GM18870 (cell line): ENCODE measurements at regions not wholly inside any gene's neighbourhood (a gene's known extent, or its start where the extent isn't known, plus 50 kb on each side); places are given as distances from the start of the nearest gene placed in this dataset.
"Not testable (repeated sequence)": the region's sequence is repeated elsewhere in the genome, so short reads cannot be mapped to it uniquely, and the experiment has no call there.

Experiments used
- ATAC-seq: cut with Tn5 transposase; IDR thresholded peaks from one replicate; pipeline ENCODE4 v1.9.1; 2021; ENCODE audit warnings: moderate library complexity; ENCODE audit not compliant: unreplicated experiment

DNA sequence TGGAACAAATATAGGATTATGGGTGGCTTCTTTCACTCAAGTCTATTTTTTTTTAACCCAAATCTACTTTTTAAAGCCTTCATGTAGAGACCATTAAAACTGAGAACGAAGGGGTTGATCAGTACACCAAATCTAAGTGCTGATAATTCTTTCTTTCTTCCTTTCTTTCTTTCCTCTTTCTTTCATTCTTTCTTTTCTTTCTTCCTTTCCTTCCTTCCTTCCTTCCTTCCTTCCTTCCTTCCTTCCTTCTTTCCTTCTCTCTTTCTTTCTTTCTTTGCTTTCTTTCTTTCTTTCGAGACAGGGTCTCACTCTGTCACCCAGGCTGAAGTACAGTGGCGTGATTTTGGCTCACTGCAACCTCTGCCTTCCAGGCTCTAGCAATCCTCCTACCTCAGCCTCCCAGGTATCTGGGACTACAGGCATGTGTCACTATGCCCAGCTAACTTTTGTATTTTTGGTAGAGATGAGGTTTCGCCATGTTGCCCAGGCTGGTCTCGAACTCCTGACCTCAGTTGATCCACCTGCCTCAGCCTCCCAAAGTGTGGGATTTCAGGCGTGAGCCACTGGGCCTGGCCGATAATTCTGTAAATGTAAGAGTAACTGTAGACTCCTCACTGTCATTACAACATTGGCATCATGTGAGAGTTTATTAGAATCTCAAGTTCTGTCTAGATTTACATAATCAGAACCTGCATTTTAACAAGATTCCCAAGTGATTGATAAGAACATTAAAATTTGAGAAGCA, 236.4 kb downstream of the TFEC start:
- no peak for ATAC-seq

DNA sequence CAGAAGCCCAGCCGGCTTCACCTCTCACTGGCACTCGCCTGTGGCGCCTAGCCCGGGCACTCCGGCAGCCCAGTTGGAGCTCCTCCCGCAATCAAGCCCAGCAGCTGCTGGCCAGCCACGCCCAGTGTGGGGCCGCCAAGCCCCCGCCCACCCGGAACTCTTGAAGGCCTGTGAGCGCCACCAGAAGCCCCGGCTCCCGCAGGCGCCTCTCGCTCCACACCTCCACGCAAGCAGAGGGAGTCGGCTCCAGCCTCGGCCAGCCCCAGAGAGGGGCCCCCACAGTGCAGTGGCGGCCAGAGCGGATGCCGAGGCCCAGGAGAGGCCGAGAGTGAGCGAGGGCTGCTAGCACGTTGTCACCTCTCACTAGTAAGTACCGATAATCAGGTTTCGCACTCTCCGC, 240.7 kb downstream of the TFEC start:
- ATAC-seq, result no peak

DNA sequence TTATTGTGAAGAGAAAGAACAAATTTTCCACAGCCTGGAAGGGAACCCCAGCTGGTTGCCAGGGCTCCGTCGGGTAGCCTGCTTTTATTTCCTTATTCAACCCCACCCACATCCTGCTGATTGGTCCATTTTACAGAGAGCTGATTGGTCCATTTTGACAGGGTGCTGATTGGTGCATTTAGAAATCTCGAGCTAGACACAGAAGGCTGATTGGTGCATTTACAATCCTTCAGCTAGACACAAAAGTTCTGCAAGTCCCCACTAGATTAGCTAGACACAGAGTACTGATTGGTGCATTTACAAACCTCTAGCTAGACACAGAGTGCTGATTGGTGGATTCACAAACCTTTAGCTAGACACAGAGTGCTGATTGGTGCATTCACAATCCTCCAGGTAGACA, 241.1 kb downstream of the TFEC start:
- ATAC-seq, result not testable (repeated sequence)

DNA sequence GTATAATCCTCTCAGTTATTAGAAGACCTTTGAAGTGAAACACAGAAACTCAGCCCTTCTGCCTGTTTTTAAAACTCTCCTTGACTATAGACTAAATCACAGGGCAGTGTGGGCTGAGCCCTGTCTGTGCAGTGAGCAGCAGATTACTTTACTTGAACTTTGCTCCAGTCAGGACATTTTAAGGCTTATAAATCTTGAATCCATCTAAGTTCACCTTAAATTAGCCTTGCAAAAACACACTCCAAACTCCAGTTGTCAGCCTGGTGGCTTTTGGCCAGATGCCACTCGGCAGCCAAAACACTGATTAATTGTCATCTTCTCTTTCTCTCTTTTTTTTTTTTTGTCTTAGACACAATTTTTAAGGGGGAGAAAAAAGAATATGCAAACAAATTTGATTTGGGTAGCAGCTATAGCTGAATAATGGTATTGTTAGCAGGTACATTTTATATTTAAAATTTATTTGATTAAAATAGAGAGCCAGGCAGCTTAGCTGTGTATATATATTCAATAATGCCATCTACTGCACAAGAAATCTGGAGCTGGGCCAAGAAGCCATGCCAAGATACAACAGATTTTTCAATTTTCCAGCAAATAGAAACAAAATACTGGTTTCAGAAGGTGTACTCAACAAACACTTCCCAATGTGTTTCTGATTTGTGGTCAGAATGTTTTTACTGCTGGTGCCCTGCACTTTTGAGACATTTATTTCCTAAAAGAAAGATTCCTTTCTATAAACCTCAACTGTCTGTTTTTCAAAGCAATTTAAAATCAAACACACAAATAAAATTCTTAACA, 247.7 kb downstream of the TFEC start:
- no peak for ATAC-seq

DNA sequence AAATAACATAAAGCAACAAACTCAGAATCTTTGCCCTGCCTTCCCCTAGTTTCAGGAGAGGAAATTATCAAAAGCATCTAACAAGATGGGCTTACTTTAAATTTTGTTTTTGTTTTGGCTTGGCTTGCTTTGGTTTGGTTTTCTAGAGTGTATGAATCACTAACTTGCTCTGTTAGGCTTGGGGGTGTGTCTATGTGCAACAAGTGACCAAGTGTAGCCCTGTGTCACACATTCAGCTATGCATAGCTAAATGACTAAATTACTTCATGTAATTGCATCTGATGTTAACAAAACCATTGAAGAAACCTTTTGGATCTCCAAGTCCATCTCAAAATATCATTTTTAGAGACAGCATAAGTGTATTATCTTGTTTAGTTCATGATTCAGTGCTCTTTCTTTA, 251.0 kb downstream of the TFEC start:
- ATAC-seq, result no peak

DNA sequence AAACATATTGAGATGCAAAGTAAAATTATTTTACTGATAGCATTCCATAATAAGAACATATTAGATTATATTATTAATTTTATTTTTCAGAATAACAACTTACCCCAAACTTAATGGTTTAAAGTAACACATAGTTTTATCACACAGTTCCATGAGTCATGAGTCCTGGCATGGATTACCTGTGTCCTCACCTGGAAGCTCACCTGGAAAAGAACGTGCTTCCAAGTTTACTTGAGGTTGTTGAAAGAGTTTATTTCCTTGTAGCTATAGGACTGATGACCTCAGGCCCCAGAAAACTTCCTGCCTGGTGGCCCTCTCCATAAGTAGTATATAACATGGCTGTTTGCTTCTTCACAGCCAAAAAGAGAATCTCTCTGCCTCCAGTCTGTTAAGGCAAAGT, 254.6 kb downstream of the TFEC start:
- no peak for ATAC-seq

DNA sequence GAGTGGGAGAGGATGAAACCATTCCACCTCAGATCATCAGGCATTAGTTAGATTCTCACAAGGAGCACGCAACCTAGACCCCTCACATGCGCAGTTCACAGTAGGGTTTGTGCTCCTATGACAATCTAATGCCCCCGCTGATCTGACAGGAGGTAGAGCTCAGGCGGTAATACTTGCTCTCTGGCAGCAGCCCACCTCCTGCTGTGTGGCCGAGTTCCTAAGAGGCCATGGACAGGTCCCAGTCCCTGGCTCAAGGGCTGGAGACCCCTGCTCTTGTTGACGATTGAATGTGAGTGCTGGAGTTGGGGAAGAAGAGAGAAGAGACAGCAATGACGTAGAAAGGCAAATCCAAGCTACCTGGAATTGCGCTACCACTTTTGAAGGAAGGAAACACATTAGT, 267.2 kb downstream of the TFEC start:
- ATAC-seq, result no peak

DNA sequence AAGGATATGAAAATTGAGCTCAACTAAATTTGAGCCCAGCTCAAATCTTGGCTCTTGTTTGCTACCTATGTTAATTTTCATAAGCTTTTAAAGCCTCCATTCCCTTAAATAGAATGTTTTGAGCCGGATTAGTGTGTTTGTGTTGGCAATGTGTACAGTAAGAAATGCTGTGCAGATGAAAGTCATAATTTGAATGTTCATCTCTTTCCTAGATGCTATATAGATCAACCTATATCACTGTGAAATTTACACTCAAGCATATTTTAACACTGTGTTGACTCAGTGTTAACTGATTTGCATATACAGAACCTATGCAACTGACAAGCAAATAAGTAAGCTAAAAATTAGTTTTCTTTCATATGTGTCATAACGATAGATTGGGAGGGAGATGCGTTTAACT, 272.5 kb downstream of the TFEC start:
- ATAC-seq, result no peak

DNA sequence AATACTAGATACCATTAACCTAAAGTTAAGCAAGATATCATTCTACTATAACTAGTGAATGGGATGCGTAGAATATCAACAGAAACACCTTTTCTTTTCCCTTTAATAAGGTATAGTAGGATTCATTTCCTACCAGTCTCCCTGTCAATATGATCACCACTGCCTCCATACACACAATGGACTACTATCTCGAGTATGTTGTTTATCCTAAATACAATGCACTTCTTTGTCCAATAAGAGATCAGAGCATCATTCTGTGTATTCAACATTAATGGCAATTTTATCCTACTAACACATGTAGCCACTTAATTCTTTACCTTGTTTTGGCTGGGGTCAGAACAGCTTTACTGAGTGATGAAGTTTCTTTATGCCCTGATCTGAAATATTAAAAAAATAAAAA, 276.3 kb downstream of the TFEC start:
- ATAC-seq, result no peak

DNA sequence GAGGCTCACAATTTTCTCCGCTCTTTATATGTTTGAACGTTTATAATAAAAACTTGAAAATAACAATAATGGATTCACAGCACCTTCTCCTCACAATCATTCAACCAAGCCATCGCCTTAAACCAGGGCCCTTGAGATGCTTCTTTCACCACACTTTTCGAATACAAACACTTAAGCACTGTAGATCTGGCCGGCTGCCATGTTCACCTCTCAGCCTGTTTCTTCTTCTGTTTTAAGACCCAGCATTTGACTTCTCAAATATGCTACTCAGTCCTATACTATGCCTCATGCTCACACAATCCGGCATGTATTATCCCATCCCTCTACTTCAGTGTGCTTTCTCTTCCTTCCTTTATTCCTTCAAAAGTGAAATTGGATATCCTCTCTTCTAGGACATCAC, 280.6 kb downstream of the TFEC start:
- no peak for ATAC-seq

DNA sequence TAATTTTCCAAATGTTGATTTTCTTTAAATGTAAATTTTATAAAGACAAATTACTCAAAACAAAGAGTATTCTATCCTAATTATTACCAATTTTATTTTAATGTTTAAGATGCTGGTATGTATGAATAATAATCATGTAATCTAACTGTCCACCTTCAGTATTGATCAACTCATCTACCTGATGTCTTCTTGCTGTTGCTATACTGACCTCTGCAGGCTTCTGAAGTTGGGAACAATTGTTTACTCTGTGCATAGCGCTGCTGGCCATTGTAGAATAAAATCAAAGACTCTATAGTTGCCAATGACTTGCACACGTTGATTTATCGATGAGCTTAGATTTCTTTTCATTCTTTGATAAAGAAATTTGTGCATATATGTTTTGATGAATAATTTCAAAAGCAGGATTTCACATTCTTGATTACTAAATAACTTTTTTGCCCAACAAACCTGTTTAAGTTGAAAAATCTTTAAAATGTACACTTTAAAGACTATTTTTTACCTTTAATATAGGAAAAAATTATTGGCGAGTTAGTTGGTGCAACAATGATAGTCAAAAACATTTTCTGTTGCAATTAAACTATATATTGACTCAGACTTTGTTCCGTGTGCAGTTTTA, 282.3 kb downstream of the TFEC start:
- ATAC-seq, result peak; percentile 42

DNA sequence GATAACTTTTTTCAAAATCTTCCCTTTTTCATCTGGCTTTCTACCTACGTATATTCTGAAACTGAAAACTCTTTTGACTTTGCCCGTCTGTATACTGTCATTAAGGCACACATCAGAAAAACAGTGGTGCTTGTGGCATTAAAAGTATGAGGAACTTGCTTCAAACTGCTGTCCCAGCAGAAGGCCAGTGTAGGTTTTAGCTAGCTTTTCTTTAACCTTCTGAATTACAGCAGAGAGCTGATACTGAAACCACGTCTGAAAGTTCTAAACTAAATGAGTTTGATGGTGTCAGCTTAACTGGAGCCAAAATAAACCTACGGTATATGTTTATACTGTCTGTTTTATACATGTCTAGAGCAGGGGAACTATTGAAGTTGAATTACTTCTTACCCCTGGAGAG, 283.4 kb downstream of the TFEC start:
- peak; percentile 42 for ATAC-seq

DNA sequence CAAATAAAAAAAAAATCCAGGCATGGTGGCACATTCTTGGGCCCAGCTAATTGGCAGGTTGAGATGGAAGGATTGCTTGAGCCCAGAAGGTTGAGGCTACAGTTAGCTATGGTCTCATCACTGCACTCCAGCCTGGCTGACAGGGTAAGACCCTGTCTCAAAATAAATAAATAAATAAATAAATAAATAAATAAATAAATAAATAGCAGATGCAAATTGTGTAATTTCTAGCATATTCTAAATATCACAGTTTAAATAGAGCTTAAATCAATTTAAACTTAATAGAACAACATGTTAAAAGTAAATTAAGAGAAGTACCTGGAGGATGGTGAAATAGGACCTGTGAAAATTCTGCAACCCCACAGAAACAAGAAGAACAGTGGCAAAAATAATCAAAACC, 290.5 kb downstream of the TFEC start:
- no peak for ATAC-seq

DNA sequence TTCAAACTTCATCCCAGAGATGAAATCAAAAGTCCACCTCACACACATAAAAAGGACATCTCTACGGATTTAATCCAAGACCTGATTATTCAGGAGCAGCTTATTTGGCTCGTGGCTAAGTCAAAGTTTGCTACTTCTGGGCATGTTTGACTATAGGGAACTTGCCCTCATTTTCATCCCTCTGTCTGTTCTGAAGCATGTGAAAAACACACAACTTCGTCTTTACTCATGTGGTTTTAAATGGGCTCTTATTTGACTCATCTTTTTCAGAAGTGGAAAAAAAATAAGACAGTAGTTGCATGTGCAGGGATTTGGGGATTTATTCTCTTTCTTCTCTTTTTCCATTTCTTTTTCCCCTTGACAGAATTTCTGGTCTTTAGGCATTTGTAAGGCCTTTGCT, 295.9 kb downstream of the TFEC start:
- no peak for ATAC-seq

DNA sequence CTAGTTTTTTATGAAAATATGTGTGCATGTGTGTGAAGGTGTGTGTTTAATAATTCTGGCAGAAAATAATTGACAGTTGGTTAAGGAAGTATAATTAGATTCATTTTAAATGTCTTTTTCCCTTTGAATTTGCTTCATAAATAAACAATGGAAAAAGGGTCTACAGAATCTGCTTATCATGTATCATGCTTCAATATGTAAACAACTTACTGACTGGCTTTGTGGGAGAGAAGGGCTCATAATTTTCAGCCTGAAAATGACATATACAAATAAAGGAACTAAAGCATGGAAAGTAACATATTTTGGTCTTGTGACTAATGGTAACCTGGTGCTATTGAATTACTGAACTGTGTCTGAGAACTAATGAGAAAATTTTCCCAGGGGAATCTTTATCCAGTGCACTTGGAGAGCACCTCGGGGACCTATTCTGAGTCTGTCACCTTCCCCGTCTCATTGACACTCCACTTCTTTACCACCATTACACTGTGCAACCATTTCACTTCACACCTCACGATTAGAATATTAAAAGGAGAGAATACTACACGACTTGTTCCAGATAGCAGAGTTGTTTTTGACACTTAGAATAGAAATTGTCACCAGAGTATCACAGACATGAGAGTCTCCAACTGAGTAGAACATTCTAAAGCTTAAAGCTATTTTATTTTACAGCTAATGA, 298.6 kb downstream of the TFEC start:
- ATAC-seq, result no peak

DNA sequence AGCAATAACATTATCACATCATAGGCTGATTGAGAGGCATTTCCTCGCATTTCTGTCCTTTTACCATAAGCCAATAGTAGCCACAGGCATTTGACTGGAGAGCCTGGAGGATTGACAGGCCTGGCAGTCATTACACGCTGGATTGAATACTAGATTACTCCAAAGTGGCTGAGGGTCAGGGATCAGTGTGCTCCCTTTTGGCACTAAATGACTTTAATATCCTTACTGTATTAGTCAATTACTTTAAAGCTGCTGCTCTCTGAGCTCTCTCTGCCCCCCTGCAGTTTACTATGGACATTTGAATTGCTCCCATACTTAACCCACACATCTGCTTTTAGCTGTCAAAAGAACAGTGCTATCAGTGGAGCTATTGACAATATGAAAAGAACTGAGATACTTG, 302.0 kb downstream of the TFEC start:
- ATAC-seq, result no peak

DNA sequence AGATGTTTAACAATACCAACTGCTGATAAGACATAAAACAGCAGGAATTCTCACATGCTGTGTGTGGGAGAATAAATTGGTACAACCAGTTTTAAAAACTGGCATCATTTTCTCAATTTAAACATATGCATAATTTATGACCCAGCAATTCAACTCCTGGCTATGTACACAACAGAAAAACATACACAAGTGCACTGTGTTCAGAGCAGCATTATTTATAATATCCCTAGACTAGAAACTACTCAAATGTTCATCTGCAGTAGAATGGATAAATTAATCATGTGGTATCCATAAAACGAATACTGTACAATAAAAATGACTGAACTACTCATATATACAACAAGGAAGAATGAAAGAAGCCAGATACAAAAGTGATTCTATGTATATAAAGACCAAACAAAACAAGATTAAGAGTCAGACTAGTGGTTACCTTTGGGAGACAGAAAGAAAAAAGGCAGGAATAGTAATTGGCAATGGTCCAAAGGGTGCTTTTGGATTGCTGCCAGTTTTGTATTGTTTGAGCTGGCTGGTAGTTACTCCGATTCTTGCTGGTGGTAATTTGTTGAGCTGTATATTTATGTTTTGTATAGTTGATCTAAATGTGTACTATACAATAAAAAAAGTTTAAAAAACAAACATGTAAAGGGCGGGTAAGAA, 306.0 kb downstream of the TFEC start:
- no peak for ATAC-seq

DNA sequence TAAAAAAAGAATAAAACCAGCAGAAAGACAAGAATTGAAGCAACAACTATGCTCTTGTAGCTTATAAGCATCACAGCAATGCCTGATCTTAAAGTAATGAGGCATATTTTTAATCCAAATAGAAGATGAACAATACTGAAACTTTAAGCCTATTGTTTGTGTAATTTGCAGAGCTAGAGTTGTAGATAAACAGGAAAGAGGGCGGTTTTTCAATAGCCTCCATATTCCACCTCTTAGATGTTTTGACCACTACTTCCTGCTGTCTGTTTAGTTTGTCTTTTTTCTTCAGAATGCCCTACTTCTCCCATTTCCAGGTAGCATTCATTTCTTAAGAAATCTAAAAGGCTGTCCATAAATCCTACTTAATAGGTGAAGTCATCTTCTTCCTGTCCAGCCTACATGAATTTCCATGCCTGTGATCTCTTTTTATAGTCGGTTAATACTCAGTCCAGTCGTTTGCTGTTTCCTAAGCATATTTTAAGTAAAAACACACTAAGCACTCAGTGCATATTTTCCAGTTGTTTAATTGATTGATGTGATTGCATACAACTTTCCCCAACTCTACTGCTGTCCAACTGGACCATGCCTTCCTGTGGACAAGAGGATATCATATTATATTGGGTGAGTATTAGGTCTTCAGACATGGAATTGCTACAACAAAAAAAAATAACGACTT, 308.1 kb downstream of the TFEC start:
- ATAC-seq, result no peak

DNA sequence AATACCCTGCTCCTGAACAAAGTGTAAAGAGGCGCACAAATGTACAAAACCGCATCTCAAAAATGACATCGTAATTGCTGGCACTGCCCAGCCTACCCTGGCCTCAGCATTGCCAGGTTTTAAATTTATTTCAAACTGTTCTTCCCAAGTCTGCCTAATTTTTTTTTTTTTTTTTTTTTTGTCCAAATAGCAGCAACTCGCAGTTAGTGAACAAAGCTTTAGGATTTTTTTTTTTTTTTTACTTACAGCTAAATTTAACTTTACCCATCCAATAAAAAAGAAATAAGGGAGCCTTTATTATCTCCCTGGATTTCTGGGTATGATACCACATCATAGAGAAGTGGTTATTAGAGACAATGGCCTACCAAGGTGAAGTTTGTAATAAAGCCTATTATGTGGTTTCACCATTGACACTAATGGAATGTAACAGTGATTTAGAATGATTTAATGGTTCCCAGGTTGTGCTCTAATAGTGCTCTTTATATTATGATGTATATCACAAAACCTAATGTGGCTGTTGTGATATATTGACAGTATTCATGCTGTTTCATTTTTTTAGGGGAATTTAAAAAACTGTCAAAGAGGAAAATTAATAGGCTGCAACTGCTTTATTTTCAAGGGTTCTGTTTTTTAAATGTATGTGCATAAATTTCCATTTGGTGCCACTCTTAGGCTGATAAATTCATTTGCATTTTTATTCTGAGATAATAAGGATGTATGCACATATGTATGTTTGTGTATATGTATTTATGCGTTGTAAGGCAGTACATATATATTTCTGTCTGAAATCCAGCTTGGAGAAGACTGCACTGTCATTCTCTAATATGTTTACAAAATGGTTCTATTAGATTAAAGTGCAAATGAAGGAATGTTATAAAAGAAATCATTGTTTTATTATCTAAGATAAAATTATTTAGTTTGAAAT, 309.0 kb downstream of the TFEC start:
- no peak for ATAC-seq
